HL-60 (cell line): ENCODE measurements at regions not wholly inside any gene's neighbourhood (a gene's known extent, or its start where the extent isn't known, plus 50 kb on each side); places are given as distances from the start of the nearest gene placed in this dataset.

Experiments used
- DNase-seq, 2 experiments: peaks; one replicate each; pipeline ENCODE4 v3.0.0-alpha.2; 2010 to 2020; ENCODE audit warnings: low read depth in 1 of 2, low spot score in 1 of 2
- H3K27ac ChIP-seq: fragments of 250-450 bp; sonication (Bioruptor Pico); replicated peaks from 2 replicates; pipeline ENCODE4 v1.5.1; 2020; ENCODE audit warnings: mild to moderate bottlenecking, moderate library complexity
- H3K27me3 ChIP-seq: fragments of 250-450 bp; sonication (Bioruptor Pico); 2 replicates; pipeline ENCODE4 v1.5.1; 2021; ENCODE audit warnings: mild to moderate bottlenecking, moderate library complexity; ENCODE audit not compliant: insufficient read depth, poor library complexity, severe bottlenecking
- H3K4me3 ChIP-seq: replicated peaks from 2 replicates; pipeline ENCODE4 v1.5.1; 2011; ENCODE audit warnings: mild to moderate bottlenecking, control low read depth, low read length; ENCODE audit not compliant: insufficient read depth
- CTCF ChIP-seq: IDR thresholded peaks from one replicate; pipeline ENCODE4 v1.5.1; 2011; ENCODE audit warnings: low read length, control low read depth, inconsistent platforms; ENCODE audit not compliant: insufficient read depth
- GABPA ChIP-seq: IDR thresholded peaks from 2 replicates; pipeline ENCODE4 v1.6.1; 2012; ENCODE audit warnings: low read depth
- POLR2AphosphoS5 ChIP-seq: IDR thresholded peaks from 2 replicates; pipeline ENCODE4 v1.6.1; 2012; ENCODE audit warnings: low read depth
- REST ChIP-seq: IDR thresholded peaks from 2 replicates; pipeline ENCODE4 v1.6.1; 2012; ENCODE audit warnings: low read depth; ENCODE audit not compliant: insufficient replicate concordance
- SPI1 ChIP-seq: IDR thresholded peaks from 2 replicates; pipeline ENCODE4 v1.6.1; 2012; ENCODE audit warnings: low read depth, mild to moderate bottlenecking, borderline replicate concordance

- Histone ChIP-seq H3K27ac (no peak overlapping the region), H3K4me3 (no peak overlapping the region), H3K27me3 (no peaks in the 10 kb centered on the region)
- no peak for TF ChIP-seq POLR2AphosphoS5
- no peak for TF ChIP-seq GABPA
- TF ChIP-seq CTCF: no peak
- TF ChIP-seq SPI1: no peak
- no peak for TF ChIP-seq REST
- no peak for DNase-seq
These were observed 183.1 kb downstream of the GPAM start for GRCh38 chr10:112000466-112000865.

GRCh38 chr10:112002206-112002605, 181.4 kb downstream of the GPAM start:
- H3K27ac ChIP-seq: no peak overlapping the region
- TF ChIP-seq POLR2AphosphoS5 (no peak), CTCF (no peak), SPI1 (no peak), REST (no peak), GABPA (no peak)
- H3K27me3 ChIP-seq: no peaks in the 10 kb centered on the region
- H3K4me3 ChIP-seq: no peak overlapping the region
- no peak for DNase-seq

- Histone ChIP-seq H3K27me3 (no peaks in the 10 kb centered on the region), H3K4me3 (no peak overlapping the region), H3K27ac (no peak overlapping the region)
- DNase-seq: no peak
- TF ChIP-seq CTCF (no peak), POLR2AphosphoS5 (no peak), REST (no peak), SPI1 (no peak), GABPA (no peak)
These were observed 179.5 kb downstream of the GPAM start for GRCh38 chr10:112004075-112004474.
